ENCODE measurements at regions not wholly inside any gene's neighbourhood (a gene's known extent, or its start where the extent isn't known, plus 50 kb on each side); places are given as distances from the start of the nearest gene placed in this dataset.

GRCh38 chr1:165014753-165015152, 341.8 kb downstream of the LMX1A start:
- no TSS peak for BruUV-seq (replicated peaks)
- H4K91ac ChIP-seq (ENCODE audit: insufficient read depth, low read depth, low read length) = no peak overlapping the region
- TF ChIP-seq MXI1 (IDR thresholded peaks at IDR 0.05; ENCODE audit: borderline replicate concordance, low read depth, low read length) (no peak), SMC3 (IDR thresholded peaks at IDR 0.05; ENCODE audit: low read depth, low read length) (no peak), BHLHE40 (IDR thresholded peaks at IDR 0.05; ENCODE audit: low read depth, low read length) (no peak), NFE2L2 (IDR thresholded peaks at IDR 0.05; ENCODE audit: low read depth, low read length) (no peak), MAFK (IDR thresholded peaks at IDR 0.05; ENCODE audit: low read depth, low read length) (no peak), USF2 (IDR thresholded peaks at IDR 0.05; ENCODE audit: low read depth, low read length) (no peak), RFX5 (IDR thresholded peaks at IDR 0.05; ENCODE audit: low read depth, low read length) (no peak), CTCF (conservative IDR thresholded peaks at IDR 0.05; ENCODE audit: low read depth, low read length) (no peak), POLR2A (IDR thresholded peaks at IDR 0.05; ENCODE audit: low read depth, low read length) (no peak), FOS (IDR thresholded peaks at IDR 0.05; ENCODE audit: low read depth, low read length) (no peak)
- no peak overlapping the region for H2AK5ac ChIP-seq (ENCODE audit: low read depth, low read length)
- H4K5ac ChIP-seq (ENCODE audit: low read depth, low read length) = no peak overlapping the region
- ChIA-PET POLR2A (ENCODE audit: unreplicated experiment) (no interaction called here), CTCF (no interaction called here)
- no peak overlapping the region for H2BK120ac ChIP-seq (ENCODE audit: low read depth, low read length)
- H3K18ac ChIP-seq (ENCODE audit: low read depth, low read length) = no peak overlapping the region
- no peak overlapping the region for H2AK9ac ChIP-seq (replicated peaks; ENCODE audit: low read depth, low read length, poor library complexity)
- H2AFZ ChIP-seq (replicated peaks; ENCODE audit: low read length, poor library complexity) = no peak overlapping the region
- in situ Hi-C loops (cut with MboI; ENCODE audit: low sequenced_read_pairs) = no loop called here
- no peak overlapping the region for H3K14ac ChIP-seq (replicated peaks; ENCODE audit: low read depth, low read length)
- no peak overlapping the region for H2BK20ac ChIP-seq (ENCODE audit: low read depth, low read length)
- H3K9ac ChIP-seq (ENCODE audit: low read depth, low read length) = no peak overlapping the region
- H3K36me3 ChIP-seq (ENCODE audit: control insufficient read depth, insufficient read depth, low read length) = no peaks in the 10 kb centered on the region
- ATAC-seq (ENCODE audit: low read depth) = no peak
- H3K56ac ChIP-seq (ENCODE audit: extremely low read depth, insufficient read depth, low read length) = no peak overlapping the region
- H3K9me3 ChIP-seq (ENCODE audit: control insufficient read depth, insufficient read depth, low read length) = no peaks in the 10 kb centered on the region
- no peaks in the 10 kb centered on the region for H4K20me1 ChIP-seq (ENCODE audit: insufficient read depth, low read length)
- no peak overlapping the region for H3K4me3 ChIP-seq (ENCODE audit: insufficient read depth, low read depth, low read length)
- H3K4ac ChIP-seq (ENCODE audit: low read depth, low read length) = no peak overlapping the region
- no peak overlapping the region for H4K8ac ChIP-seq (ENCODE audit: low read depth in 2 of 2, low read length in 2 of 2)
- no CpG with 5 or more reads among the region's 4 CpGs for WGBS, 2 experiments (ENCODE audit: extremely low coverage in 2 of 2, insufficient read length in 1 of 2)
- H3K4me1 ChIP-seq (ENCODE audit: control insufficient read depth, insufficient read depth, low read length) = no peaks in the 10 kb centered on the region
- no peaks in the 10 kb centered on the region for H3K79me1 ChIP-seq (ENCODE audit: low read depth in 1 of 2, low read length in 2 of 2)
- no peaks in the 10 kb centered on the region for H3K9me1 ChIP-seq (ENCODE audit: insufficient read depth, low read length)
- H2BK5ac ChIP-seq (ENCODE audit: low read depth, low read length, poor library complexity, severe bottlenecking) = no peak overlapping the region
- DNase-seq = no peak
- no peaks in the 10 kb centered on the region for H3K27me3 ChIP-seq (ENCODE audit: control insufficient read depth, insufficient read depth, low read length)
- H3K4me2 ChIP-seq (ENCODE audit: low read depth, low read length) = no peak overlapping the region
- H2BK15ac ChIP-seq (ENCODE audit: low read depth, low read length) = no peak overlapping the region
- no peak overlapping the region for H3K27ac ChIP-seq (ENCODE audit: insufficient read depth, low read length)
- intact Hi-C loops (cut with micrococcal nuclease) = no loop called here
- dilution Hi-C loops (cut with HindIII; ENCODE audit: low sequenced_read_pairs, unreplicated experiment) = no loop called here
- no peak overlapping the region for H3K23ac ChIP-seq (ENCODE audit: low read depth, low read length)

Data from IMR-90 (cell line).